NCI-H128 (cell line): ENCODE measurements at regions not wholly inside any gene's neighbourhood (a gene's known extent, or its start where the extent isn't known, plus 50 kb on each side); places are given as distances from the start of the nearest gene placed in this dataset.
"Not testable (repeated sequence)": the region's sequence is repeated elsewhere in the genome, so short reads cannot be mapped to it uniquely, and the experiment has no call there.

Experiments
- DNase-seq: peaks from one replicate; lab custom pipeline; 2025; ENCODE audit not compliant: unreplicated experiment; lab: John Stamatoyannopoulos, UW

GRCh38 chr5:28632607-28633006, 1594.2 kb upstream of the CDH9 start:
- DNase-seq: no peak

DNA sequence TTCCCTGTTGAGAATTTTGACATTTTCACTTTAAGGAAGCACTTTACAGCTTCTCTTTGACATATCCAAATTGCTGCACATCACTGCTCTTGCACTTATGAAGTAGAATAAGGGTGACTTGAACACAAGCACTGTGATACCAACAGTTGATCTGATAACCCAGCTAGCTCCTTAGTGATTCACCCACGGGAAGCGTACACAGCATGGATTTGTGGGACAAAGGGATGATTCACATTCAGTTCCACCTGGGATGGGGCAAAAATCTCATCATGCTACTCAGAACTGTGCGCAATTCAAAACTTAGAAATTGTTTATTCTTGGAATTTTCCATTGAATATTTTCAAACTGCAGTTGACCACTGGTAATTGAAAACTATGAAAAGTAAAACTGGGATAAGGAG, 1565.5 kb upstream of the CDH9 start:
- no peak for DNase-seq

- DNase-seq: no peak
These were observed 1564.0 kb upstream of the CDH9 start for GRCh38 chr5:28602429-28602828.

- not testable (repeated sequence) for DNase-seq
These were observed 1558.3 kb upstream of the CDH9 start for GRCh38 chr5:28596707-28597106.

- DNase-seq: no peak
These were observed 1542.2 kb upstream of the CDH9 start for GRCh38 chr5:28580616-28581015.

GRCh38 chr5:28576022-28576421, 1537.6 kb upstream of the CDH9 start:
- DNase-seq: no peak

GRCh38 chr5:28575368-28575767, 1537.0 kb upstream of the CDH9 start:
- no peak for DNase-seq

- no peak for DNase-seq
These were observed 1536.2 kb upstream of the CDH9 start for GRCh38 chr5:28574606-28575005.

- DNase-seq: no peak
These were observed 1528.7 kb upstream of the CDH9 start for GRCh38 chr5:28567048-28567447.

GRCh38 chr5:28561522-28561921, 1523.1 kb upstream of the CDH9 start:
- DNase-seq: no peak

DNA sequence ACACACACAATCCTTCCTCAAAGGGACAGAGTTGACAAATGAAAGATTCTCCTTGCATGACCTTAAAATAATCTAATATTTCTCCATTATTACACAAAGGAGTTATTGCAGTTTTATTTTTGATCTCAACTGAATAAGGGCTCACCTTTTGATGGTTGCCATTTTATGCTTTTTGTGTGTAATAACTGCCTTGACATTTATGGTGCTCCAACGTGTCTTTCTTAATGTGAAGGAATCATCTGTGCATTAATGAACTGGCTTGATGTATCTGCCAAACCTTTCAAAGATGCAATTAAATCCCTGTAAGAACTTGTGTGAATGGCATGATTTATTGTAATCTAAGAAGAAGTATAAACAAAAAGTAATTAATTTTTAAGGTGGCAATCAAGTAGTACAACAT, 1519.8 kb upstream of the CDH9 start:
- DNase-seq: no peak

DNA sequence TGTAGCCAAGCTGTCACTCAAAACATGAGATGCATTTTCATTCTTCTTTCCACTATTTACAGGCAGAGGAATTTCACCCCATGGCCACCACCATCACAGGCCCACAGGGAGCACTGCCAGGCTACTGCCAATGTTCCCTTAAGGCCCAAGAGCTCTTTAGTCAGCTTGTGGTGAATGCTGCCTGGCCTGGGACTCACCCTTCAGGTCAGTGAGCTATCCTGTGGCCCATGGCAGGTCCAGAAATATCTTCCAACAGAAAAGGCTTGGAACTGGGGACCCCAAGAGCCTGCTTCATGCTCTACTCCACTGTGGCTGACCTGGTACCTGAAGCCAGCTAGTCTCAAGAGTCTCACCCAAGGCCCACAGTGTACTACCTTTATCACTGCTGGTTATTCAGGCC, 1518.7 kb upstream of the CDH9 start:
- DNase-seq: no peak

GRCh38 chr5:28549588-28549987, 1511.2 kb upstream of the CDH9 start:
- no peak for DNase-seq

DNA sequence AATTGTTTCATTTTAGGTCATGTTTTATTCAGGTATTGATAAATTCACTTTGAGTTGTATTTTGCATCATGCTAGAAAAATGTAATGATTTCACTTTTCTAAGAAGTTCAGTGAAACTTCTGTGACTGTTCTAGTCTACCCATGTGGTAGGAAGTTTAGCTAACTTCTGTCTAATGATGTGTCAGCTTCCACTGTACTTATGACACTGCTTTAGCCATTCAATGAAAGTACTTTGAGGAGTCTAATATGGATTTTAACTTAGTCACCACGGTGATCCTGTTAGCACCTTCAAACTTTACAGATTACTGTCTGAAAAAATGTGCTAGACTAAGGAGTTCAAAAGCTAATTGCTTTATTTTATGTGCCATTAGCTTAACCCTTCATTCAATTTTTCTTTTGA, 1510.5 kb upstream of the CDH9 start:
- DNase-seq: no peak

DNA sequence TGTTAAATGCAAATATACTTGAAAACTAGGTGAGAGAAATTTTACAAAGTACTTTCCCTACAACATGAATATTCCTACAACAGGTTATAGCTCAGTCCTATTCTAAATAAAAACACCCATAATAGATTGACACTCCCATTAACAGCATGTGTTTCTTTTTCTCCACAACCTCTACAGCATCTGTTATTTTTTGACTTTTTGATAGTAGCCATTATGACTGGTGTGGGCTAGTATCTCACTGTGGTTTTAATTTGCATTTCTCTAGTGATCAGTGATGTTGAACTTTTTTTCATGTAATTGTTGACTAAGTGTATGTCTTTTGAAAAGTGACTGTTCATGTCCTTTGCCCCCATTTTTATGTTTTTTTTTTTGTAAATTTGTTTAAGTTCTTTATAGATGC, 1506.1 kb upstream of the CDH9 start:
- no peak for DNase-seq

DNA sequence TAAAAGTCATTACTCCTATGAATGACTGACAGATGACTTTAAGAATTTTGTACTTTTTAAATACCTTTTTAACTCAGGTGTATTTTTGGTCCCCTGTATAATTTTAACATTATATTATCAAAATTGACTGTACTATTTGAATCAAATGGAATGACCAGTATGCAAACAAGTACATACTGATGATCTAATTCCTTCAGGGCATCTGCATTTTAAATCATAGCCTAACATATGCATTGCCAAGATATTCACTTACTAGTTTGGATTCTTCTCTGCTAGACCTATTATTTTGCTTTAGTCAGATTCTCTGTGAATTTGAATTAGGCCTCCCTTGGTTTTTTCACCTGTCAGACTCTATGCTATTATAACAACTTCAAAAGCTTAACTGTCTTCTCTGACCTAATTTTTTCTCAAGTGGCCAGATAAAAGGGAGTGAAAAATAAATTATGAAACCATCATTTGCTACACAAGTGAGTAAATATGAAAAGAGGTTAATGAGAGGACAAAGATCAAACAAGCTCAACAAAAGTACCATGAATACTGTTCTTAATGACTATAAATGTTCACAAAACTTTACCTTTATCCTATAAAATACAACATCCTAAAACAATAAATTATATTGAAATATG, 1505.2 kb upstream of the CDH9 start:
- DNase-seq: no peak

DNA sequence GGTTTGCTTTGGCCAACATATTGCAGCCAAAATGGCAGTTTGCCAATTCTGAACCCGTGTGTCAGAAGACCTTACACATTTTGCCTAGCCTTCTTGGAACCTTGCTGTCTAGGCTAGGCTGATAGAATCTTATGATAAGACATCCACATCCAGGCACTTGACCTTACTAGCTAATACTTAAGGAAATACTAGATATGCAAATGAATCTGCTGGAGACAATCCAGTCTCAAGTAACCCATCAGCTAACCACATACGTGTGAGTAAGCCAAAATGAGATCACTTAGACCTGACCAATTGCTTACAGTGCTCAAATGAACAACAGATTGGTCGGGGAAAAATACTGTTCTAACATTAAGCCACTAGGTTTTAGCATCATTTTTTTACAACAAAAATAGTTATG, 1504.6 kb upstream of the CDH9 start:
- no peak for DNase-seq

DNA sequence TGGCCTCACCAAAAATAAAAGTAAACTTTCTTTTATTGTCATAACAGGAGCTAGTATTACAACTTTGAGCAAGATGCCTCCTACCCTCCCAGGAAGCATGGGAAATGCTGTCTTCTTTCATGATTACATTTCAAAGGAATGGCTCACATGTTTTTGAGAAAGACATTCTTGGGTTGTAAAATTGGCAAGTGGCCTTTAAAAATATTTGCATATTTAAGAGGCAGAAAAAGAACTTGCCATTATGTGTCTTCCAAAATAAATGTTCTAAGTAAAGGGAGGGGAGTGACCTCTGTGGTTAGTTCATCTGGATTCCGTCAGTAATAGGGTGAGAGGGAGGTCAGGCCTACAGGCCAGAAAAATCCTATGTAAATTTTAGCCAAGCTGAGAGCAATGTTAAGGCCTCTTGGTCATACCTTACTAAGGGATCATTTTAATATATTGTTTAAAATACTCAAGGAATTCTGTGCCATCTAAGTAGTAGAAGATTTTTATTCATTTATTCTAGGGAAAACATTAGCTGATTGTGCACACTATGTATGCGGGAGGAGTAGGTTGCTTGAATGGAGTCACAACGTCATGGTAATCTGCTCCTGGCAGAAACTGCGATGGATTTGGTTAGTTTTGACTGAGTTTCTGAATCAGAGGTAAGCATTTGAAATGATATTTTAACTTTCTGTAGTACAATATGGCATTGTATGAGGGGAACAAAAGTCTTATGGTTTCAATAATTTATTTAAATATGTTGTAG, 1485.7 kb upstream of the CDH9 start:
- DNase-seq: no peak

GRCh38 chr5:28523416-28523815, 1485.0 kb upstream of the CDH9 start:
- DNase-seq: no peak

DNA sequence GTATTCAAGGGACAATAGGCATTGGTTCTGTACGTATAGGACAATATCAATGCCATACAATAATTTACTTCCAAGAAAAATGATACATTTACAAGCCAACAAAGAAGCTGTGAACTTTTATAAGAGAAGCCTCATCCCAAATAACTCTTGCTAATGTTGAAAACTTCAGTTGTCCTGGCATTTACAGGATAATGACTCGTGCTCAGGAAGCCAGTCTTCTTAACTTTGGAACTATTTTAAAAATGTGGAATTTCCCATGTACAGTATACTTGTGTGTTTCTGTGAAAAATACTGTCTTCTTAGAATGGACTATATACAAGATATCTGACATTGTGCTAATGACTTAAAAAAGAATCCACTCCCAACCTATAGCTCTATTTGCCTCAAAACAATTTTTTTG, 1479.3 kb upstream of the CDH9 start:
- no peak for DNase-seq

GRCh38 chr5:28516722-28517121, 1478.3 kb upstream of the CDH9 start:
- DNase-seq: no peak

- no peak for DNase-seq
These were observed 1474.3 kb upstream of the CDH9 start for GRCh38 chr5:28512648-28513047.

- DNase-seq: no peak
These were observed 1466.7 kb upstream of the CDH9 start for GRCh38 chr5:28505121-28505520.
